Neural progenitor cell (in vitro differentiated cells): ENCODE measurements at regions not wholly inside any gene's neighbourhood (a gene's known extent, or its start where the extent isn't known, plus 50 kb on each side); places are given as distances from the start of the nearest gene placed in this dataset.

ENCODE experiments used
- EZH2phosphoT487 ChIP-seq: fragments of 200-600 bp; sonication (generic); IDR thresholded peaks from 2 replicates; pipeline ENCODE4 v1.6.1; 2017; ENCODE audit warnings: antibody characterized with exemption
- TF ChIP-seq, protein P1 (sequence below): fragments of 200-600 bp; sonication (generic); IDR thresholded peaks from 2 replicates; pipeline ENCODE4 v1.5.1; 2017; ENCODE audit warnings: antibody characterized with exemption, mild to moderate bottlenecking

DNA sequence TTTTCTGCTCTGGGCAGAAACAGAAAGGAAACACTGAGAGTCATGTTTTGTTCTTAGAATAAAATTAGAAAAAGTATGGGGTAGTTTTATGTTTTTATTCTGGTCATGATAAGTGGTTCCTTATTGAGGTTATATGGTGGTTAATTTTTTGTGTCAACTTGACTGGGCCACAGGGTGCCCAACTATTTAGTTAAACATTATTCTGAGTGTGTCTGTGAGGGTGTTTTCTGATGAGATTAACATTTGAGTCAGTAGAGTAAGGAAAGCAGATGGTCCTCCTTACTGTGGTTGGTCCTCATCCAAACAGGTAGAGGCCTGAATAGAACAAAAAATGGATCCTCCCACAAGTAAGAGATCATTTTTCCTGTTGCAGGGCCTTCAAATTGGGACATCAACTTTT lies 98.9 kb downstream of the C3orf38 start:
- no peak for TF ChIP-seq EZH2phosphoT487
- TF ChIP-seq, protein P1, sequence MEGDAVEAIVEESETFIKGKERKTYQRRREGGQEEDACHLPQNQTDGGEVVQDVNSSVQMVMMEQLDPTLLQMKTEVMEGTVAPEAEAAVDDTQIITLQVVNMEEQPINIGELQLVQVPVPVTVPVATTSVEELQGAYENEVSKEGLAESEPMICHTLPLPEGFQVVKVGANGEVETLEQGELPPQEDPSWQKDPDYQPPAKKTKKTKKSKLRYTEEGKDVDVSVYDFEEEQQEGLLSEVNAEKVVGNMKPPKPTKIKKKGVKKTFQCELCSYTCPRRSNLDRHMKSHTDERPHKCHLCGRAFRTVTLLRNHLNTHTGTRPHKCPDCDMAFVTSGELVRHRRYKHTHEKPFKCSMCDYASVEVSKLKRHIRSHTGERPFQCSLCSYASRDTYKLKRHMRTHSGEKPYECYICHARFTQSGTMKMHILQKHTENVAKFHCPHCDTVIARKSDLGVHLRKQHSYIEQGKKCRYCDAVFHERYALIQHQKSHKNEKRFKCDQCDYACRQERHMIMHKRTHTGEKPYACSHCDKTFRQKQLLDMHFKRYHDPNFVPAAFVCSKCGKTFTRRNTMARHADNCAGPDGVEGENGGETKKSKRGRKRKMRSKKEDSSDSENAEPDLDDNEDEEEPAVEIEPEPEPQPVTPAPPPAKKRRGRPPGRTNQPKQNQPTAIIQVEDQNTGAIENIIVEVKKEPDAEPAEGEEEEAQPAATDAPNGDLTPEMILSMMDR: no peak
